ENCODE measurements at regions not wholly inside any gene's neighbourhood (a gene's known extent, or its start where the extent isn't known, plus 50 kb on each side); places are given as distances from the start of the nearest gene placed in this dataset.
"Not testable (repeated sequence)": the region's sequence is repeated elsewhere in the genome, so short reads cannot be mapped to it uniquely, and the experiment has no call there.

- in situ Hi-C loops (cut with HindIII; ENCODE audit: low sequenced_read_pairs) = no loop called here
- no peak for DNase-seq (ENCODE audit: low spot score)
Observed at GRCh38 chr7:66524738-66525137, 103.9 kb upstream of the KCTD7 start.

GRCh38 chr7:66526782-66527181 is 101.9 kb upstream of the KCTD7 start:
- in situ Hi-C loops (cut with HindIII; ENCODE audit: low sequenced_read_pairs); DNase-seq (ENCODE audit: low spot score): not testable (repeated sequence)

- no peak for DNase-seq (ENCODE audit: low spot score)
- in situ Hi-C loops (cut with HindIII; ENCODE audit: low sequenced_read_pairs) = no loop called here
Observed at GRCh38 chr7:66528652-66529051, 100.0 kb upstream of the KCTD7 start.

- no peak for DNase-seq (ENCODE audit: low spot score)
- in situ Hi-C loops (cut with HindIII; ENCODE audit: low sequenced_read_pairs) = no loop called here
Observed at GRCh38 chr7:66529883-66530610, 98.6 kb upstream of the KCTD7 start.

- no peak for DNase-seq (ENCODE audit: low spot score)
- in situ Hi-C loops (cut with HindIII; ENCODE audit: low sequenced_read_pairs) = no loop called here
Observed at GRCh38 chr7:66535414-66536329, 93.0 kb upstream of the KCTD7 start.

GRCh38 chr7:66537380-66537779 is 91.3 kb upstream of the KCTD7 start:
- in situ Hi-C loops (cut with HindIII; ENCODE audit: low sequenced_read_pairs) = no loop called here
- no peak for DNase-seq (ENCODE audit: low spot score)

- in situ Hi-C loops (cut with HindIII; ENCODE audit: low sequenced_read_pairs) = no loop called here
- no peak for DNase-seq (ENCODE audit: low spot score)
Observed at GRCh38 chr7:66537876-66538275, 90.8 kb upstream of the KCTD7 start.

- in situ Hi-C loops (cut with HindIII; ENCODE audit: low sequenced_read_pairs) = no loop called here
- no peak for DNase-seq (ENCODE audit: low spot score)
Observed at GRCh38 chr7:66539264-66539623, 89.4 kb upstream of the KCTD7 start.

- in situ Hi-C loops (cut with HindIII; ENCODE audit: low sequenced_read_pairs) = no loop called here
- no peak for DNase-seq (ENCODE audit: low spot score)
Observed at GRCh38 chr7:66539902-66540375, 88.7 kb upstream of the KCTD7 start.

GRCh38 chr7:66542049-66542448 is 86.6 kb upstream of the KCTD7 start:
- in situ Hi-C loops (cut with HindIII; ENCODE audit: low sequenced_read_pairs) = no loop called here
- DNase-seq (ENCODE audit: low spot score) = no peak

GRCh38 chr7:66542528-66543269 is 86.0 kb upstream of the KCTD7 start:
- in situ Hi-C loops (cut with HindIII; ENCODE audit: low sequenced_read_pairs) = no loop called here

GRCh38 chr7:66549466-66549865 is 79.2 kb upstream of the KCTD7 start:
- in situ Hi-C loops (cut with HindIII; ENCODE audit: low sequenced_read_pairs) = no loop called here
- DNase-seq (ENCODE audit: low spot score) = no peak

More at GRCh38 chr7:66542528-66543269, 86.0 kb upstream of the KCTD7 start:
- DNase-seq (ENCODE audit: low spot score) = no peak

- no peak for DNase-seq (ENCODE audit: low spot score)
- in situ Hi-C loops (cut with HindIII; ENCODE audit: low sequenced_read_pairs) = no loop called here
Observed at GRCh38 chr7:66553001-66553400, 75.7 kb upstream of the KCTD7 start.

GRCh38 chr7:66553675-66554074 is 75.0 kb upstream of the KCTD7 start:
- in situ Hi-C loops (cut with HindIII; ENCODE audit: low sequenced_read_pairs); DNase-seq (ENCODE audit: low spot score): not testable (repeated sequence)

- DNase-seq (ENCODE audit: low spot score); in situ Hi-C loops (cut with HindIII; ENCODE audit: low sequenced_read_pairs): not testable (repeated sequence)
Observed at GRCh38 chr7:66554291-66554690, 74.4 kb upstream of the KCTD7 start.

GRCh38 chr7:66554842-66555430 is 73.7 kb upstream of the KCTD7 start:
- DNase-seq (ENCODE audit: low spot score); in situ Hi-C loops (cut with HindIII; ENCODE audit: low sequenced_read_pairs): not testable (repeated sequence)

GRCh38 chr7:66556177-66556548 is 72.5 kb upstream of the KCTD7 start:
- DNase-seq (ENCODE audit: low spot score) = no peak
- in situ Hi-C loops (cut with HindIII; ENCODE audit: low sequenced_read_pairs) = no loop called here

- DNase-seq (ENCODE audit: low spot score) = no peak
- in situ Hi-C loops (cut with HindIII; ENCODE audit: low sequenced_read_pairs) = no loop called here
Observed at GRCh38 chr7:66556549-66557213, 72.0 kb upstream of the KCTD7 start.
